ENCODE measurements at regions not wholly inside any gene's neighbourhood (a gene's known extent, or its start where the extent isn't known, plus 50 kb on each side); places are given as distances from the start of the nearest gene placed in this dataset.

- 81 to 88% methylated on average over 1 of the region's 1 CpG for WGBS, 2 donors
- no peak overlapping the region for H3K4me3 ChIP-seq (ENCODE audit: low read depth, poor library complexity, severe bottlenecking)
- DNase-seq (ENCODE audit: low spot score in 2 of 2): peak in 1 of 2 donors; percentile 45
- intact Hi-C loops (cut with DNase I; ENCODE audit: low total_unique reads): no loop called here
- no peak for TF ChIP-seq CTCF (IDR thresholded peaks at IDR 0.05)
- TF ChIP-seq POLR2A (IDR thresholded peaks at IDR 0.05): no peak
These were observed 141.3 kb upstream of the WNT4 start for GRCh38 chr1:22284236-22284635.

- no peak for TF ChIP-seq POLR2A (IDR thresholded peaks at IDR 0.05)
- TF ChIP-seq CTCF (IDR thresholded peaks at IDR 0.05): no peak
- 94 to 95% methylated on average over 15 of the region's 15 CpGs for WGBS, 2 donors
- no peak overlapping the region for H3K4me3 ChIP-seq (ENCODE audit: low read depth, poor library complexity, severe bottlenecking)
- intact Hi-C loops (cut with DNase I; ENCODE audit: low total_unique reads): no loop called here
- peak in 1 of 2 donors; percentile 57 for DNase-seq (ENCODE audit: low spot score in 2 of 2)
These were observed 142.1 kb upstream of the WNT4 start for GRCh38 chr1:22284906-22285548.

- 93 to 94% methylated on average over 37 of the region's 37 CpGs for WGBS, 2 donors
- H3K4me3 ChIP-seq (ENCODE audit: low read depth, poor library complexity, severe bottlenecking): no peak overlapping the region
- intact Hi-C loops (cut with DNase I; ENCODE audit: low total_unique reads): no loop called here
- DNase-seq (ENCODE audit: low spot score in 2 of 2): peak in 1 of 2 donors; percentile 80
- TF ChIP-seq CTCF (IDR thresholded peaks at IDR 0.05): no peak
- TF ChIP-seq POLR2A (IDR thresholded peaks at IDR 0.05): no peak
These were observed 142.9 kb upstream of the WNT4 start for GRCh38 chr1:22285549-22286396.

GRCh38 chr1:22286491-22286890 lies 143.6 kb upstream of the WNT4 start:
- no peak overlapping the region for H3K4me3 ChIP-seq (ENCODE audit: low read depth, poor library complexity, severe bottlenecking)
- whole genome bisulfite sequencing, 2 donors: 88 to 94% methylated on average over 2 of the region's 2 CpGs
- peak in 1 of 2 donors; percentile 61 for DNase-seq (ENCODE audit: low spot score in 2 of 2)
- intact Hi-C loops (cut with DNase I; ENCODE audit: low total_unique reads): no loop called here
- no peak for TF ChIP-seq POLR2A (IDR thresholded peaks at IDR 0.05)
- TF ChIP-seq CTCF (IDR thresholded peaks at IDR 0.05): no peak

GRCh38 chr1:22287273-22287672 lies 144.4 kb upstream of the WNT4 start:
- no peak for TF ChIP-seq POLR2A (IDR thresholded peaks at IDR 0.05)
- TF ChIP-seq CTCF (IDR thresholded peaks at IDR 0.05): no peak
- no peak overlapping the region for H3K4me3 ChIP-seq (ENCODE audit: low read depth, poor library complexity, severe bottlenecking)
- WGBS, 2 donors: 88 to 89% methylated on average over 3 of the region's 3 CpGs
- DNase-seq (ENCODE audit: low spot score in 2 of 2): no peak
- intact Hi-C loops (cut with DNase I; ENCODE audit: low total_unique reads): no loop called here
